ENCODE measurements at regions not wholly inside any gene's neighbourhood (a gene's known extent, or its start where the extent isn't known, plus 50 kb on each side); places are given as distances from the start of the nearest gene placed in this dataset.

GRCh38 chr14:71523630-71524319 lies 408.5 kb upstream of the RGS6 start:
- ChIA-PET POLR2A (no interaction called here), CTCF (no interaction called here)
- H3K4me1 ChIP-seq (ENCODE audit: insufficient read depth, low read length): no peaks in the 10 kb centered on the region
- H3K27me3 ChIP-seq (ENCODE audit: control insufficient read depth in 1 of 2, insufficient read depth in 2 of 2, low read length in 2 of 2): no peaks in the 10 kb centered on the region
- intact Hi-C loops (cut with DNase I, micrococcal nuclease): no loop called here
- no peaks in the 10 kb centered on the region for H3K27me3 Mint-ChIP-seq
- TF ChIP-seq CTCF (IDR thresholded peaks at IDR 0.05): no peak
- ATAC-seq (ENCODE audit: poor library complexity) (no peak), DNase-seq (no peak)
- H3K27ac Mint-ChIP-seq: no peak overlapping the region
- peaks cover 21% of the 10 kb centered on the region for H3K36me3 Mint-ChIP-seq (ENCODE audit: low read depth)
- no peaks in the 10 kb centered on the region for H3K9me3 Mint-ChIP-seq
- H3K4me3 ChIP-seq (ENCODE audit: low read length): no peak overlapping the region
- H3K4me1 Mint-ChIP-seq (ENCODE audit: low read depth): peaks cover 11% of the 10 kb centered on the region
- no peak overlapping the region for H3K4me3 Mint-ChIP-seq
- no peak overlapping the region for H3K27ac ChIP-seq (ENCODE audit: low read depth in 1 of 2, low read length in 2 of 2)
- H3K9me3 ChIP-seq (ENCODE audit: control insufficient read depth in 1 of 2, insufficient read depth in 1 of 2, low read length in 2 of 2): no peaks in the 10 kb centered on the region
- H3K36me3 ChIP-seq (ENCODE audit: insufficient read depth, low read length): no peaks in the 10 kb centered on the region

GRCh38 chr14:71524320-71524982 lies 407.8 kb upstream of the RGS6 start:
- ATAC-seq (ENCODE audit: poor library complexity) (no peak), DNase-seq (no peak)
- no peaks in the 10 kb centered on the region for H3K9me3 Mint-ChIP-seq
- H3K4me3 Mint-ChIP-seq: no peak overlapping the region
- H3K36me3 Mint-ChIP-seq (ENCODE audit: low read depth): peaks cover 15% of the 10 kb centered on the region
- intact Hi-C loops (cut with DNase I, micrococcal nuclease): no loop called here
- H3K27ac ChIP-seq (ENCODE audit: low read depth in 1 of 2, low read length in 2 of 2): no peak overlapping the region
- H3K4me3 ChIP-seq (ENCODE audit: low read length): no peak overlapping the region
- H3K27me3 Mint-ChIP-seq: no peaks in the 10 kb centered on the region
- no peak overlapping the region for H3K27ac Mint-ChIP-seq
- H3K4me1 Mint-ChIP-seq (ENCODE audit: low read depth): peaks cover 11% of the 10 kb centered on the region
- ChIA-PET POLR2A (no interaction called here), CTCF (interaction anchor here (0.8 kb wide), 1 partner anchor 9 kb away, joined by 3 read pairs; no protein-coding TSS in a partner anchor)
- no peaks in the 10 kb centered on the region for H3K27me3 ChIP-seq (ENCODE audit: control insufficient read depth in 1 of 2, insufficient read depth in 2 of 2, low read length in 2 of 2)
- H3K4me1 ChIP-seq (ENCODE audit: insufficient read depth, low read length): no peaks in the 10 kb centered on the region
- TF ChIP-seq CTCF (IDR thresholded peaks at IDR 0.05): no peak
- H3K36me3 ChIP-seq (ENCODE audit: insufficient read depth, low read length): no peaks in the 10 kb centered on the region
- no peaks in the 10 kb centered on the region for H3K9me3 ChIP-seq (ENCODE audit: control insufficient read depth in 1 of 2, insufficient read depth in 1 of 2, low read length in 2 of 2)

GRCh38 chr14:71525663-71526221 lies 406.5 kb upstream of the RGS6 start:
- ChIA-PET CTCF (no interaction called here), POLR2A (no interaction called here)
- no peak for DNase-seq
- no peak overlapping the region for H3K27ac Mint-ChIP-seq
- H3K36me3 Mint-ChIP-seq (ENCODE audit: low read depth): peaks cover 25% of the 10 kb centered on the region
- no peaks in the 10 kb centered on the region for H3K9me3 Mint-ChIP-seq
- no peak overlapping the region for H3K27ac ChIP-seq (ENCODE audit: low read depth in 1 of 2, low read length in 2 of 2)
- intact Hi-C loops (cut with DNase I, micrococcal nuclease): no loop called here
- H3K9me3 ChIP-seq (ENCODE audit: control insufficient read depth in 1 of 2, insufficient read depth in 1 of 2, low read length in 2 of 2): no peaks in the 10 kb centered on the region
- H3K4me1 ChIP-seq (ENCODE audit: insufficient read depth, low read length): no peaks in the 10 kb centered on the region
- H3K27me3 ChIP-seq (ENCODE audit: control insufficient read depth in 1 of 2, insufficient read depth in 2 of 2, low read length in 2 of 2): no peaks in the 10 kb centered on the region
- no peak overlapping the region for H3K4me3 Mint-ChIP-seq
- no peak overlapping the region for H3K4me3 ChIP-seq (ENCODE audit: low read length)
- peaks cover 2% of the 10 kb centered on the region for H3K36me3 ChIP-seq (ENCODE audit: insufficient read depth, low read length)
- no peak for TF ChIP-seq CTCF (IDR thresholded peaks at IDR 0.05)
- H3K4me1 Mint-ChIP-seq (ENCODE audit: low read depth): peaks cover 11% of the 10 kb centered on the region
- no peak for ATAC-seq (ENCODE audit: poor library complexity)
- no peaks in the 10 kb centered on the region for H3K27me3 Mint-ChIP-seq
